ENCODE measurements at regions not wholly inside any gene's neighbourhood (a gene's known extent, or its start where the extent isn't known, plus 50 kb on each side); places are given as distances from the start of the nearest gene placed in this dataset.

- RAD21 ChIA-PET (ENCODE audit: low non-redundant PET in 1 of 2, low total read pairs in 2 of 2, uncharacterized antibody in 2 of 2, unreplicated experiment in 2 of 2), result no interaction called here
- intact Hi-C loops (cut with micrococcal nuclease), result no loop called here
Measured at GRCh38 chr4:152132776-152133175, 372.0 kb upstream of the GATB start.

More at GRCh38 chr4:152132776-152133175, 372.0 kb upstream of the GATB start:
- no peaks in the 10 kb centered on the region for H3K4me1 ChIP-seq (ENCODE audit: control insufficient read depth in 1 of 2, insufficient read depth in 2 of 2, low read length in 2 of 2)
- no peaks in the 10 kb centered on the region for H3K79me2 ChIP-seq (ENCODE audit: insufficient read depth, low read length)
- no peaks in the 10 kb centered on the region for H3K36me3 ChIP-seq (ENCODE audit: control insufficient read depth in 1 of 2, insufficient read depth in 2 of 2, low read length in 2 of 2)
- H3K9ac ChIP-seq (ENCODE audit: low read length), result no peak overlapping the region
- H2AFZ ChIP-seq (ENCODE audit: low read depth, low read length, poor library complexity, severe bottlenecking), result no peak overlapping the region
- no peaks in the 10 kb centered on the region for H4K20me1 ChIP-seq (ENCODE audit: insufficient read depth)
- BruUV-seq (replicated peaks), result no TSS peak
- no peak overlapping the region for H3K4me2 ChIP-seq (ENCODE audit: low read length)
- POLR2A ChIA-PET, result no interaction called here
- no peak overlapping the region for H3K27ac ChIP-seq (ENCODE audit: low read depth, low read length)
- H3K4me3 ChIP-seq (replicated peaks in 1 of 2; ENCODE audit: low read depth in 1 of 2, low read length in 2 of 2), result no peak overlapping the region
- no peaks in the 10 kb centered on the region; the same call in 1 of the 2 replicates for H3K9me2 ChIP-seq (ENCODE audit: insufficient read depth)
- no peaks in the 10 kb centered on the region for H3K27me3 ChIP-seq (ENCODE audit: insufficient read depth, low read length)
- ATAC-seq, result no peak
- H3K9me3 ChIP-seq (ENCODE audit: control insufficient read depth in 1 of 2, insufficient read depth in 1 of 2, low read depth in 1 of 2, low read length in 2 of 2), result no peaks in the 10 kb centered on the region
- no peak for DNase-seq (ENCODE audit: low read depth, low spot score)
- no peak for TF ChIP-seq FOSL1 (IDR thresholded peaks at IDR 0.05; ENCODE audit: low read depth)
- TF ChIP-seq POLR2AphosphoS5 (IDR thresholded peaks at IDR 0.05; ENCODE audit: low read depth, low read length), result no peak
- TF ChIP-seq SIN3A (IDR thresholded peaks at IDR 0.05; ENCODE audit: low read depth), result no peak
- no peak for TF ChIP-seq YY1 (IDR thresholded peaks at IDR 0.05; ENCODE audit: extremely low read depth, insufficient replicate concordance, low read depth, low read length)
- TF ChIP-seq EZH2 (IDR thresholded peaks at IDR 0.05), result no peak
- TF ChIP-seq ZFX (IDR thresholded peaks at IDR 0.05), result no peak
- TF ChIP-seq CEBPB (IDR thresholded peaks at IDR 0.05; ENCODE audit: low read depth), result no peak
- no peak for TF ChIP-seq SP1 (IDR thresholded peaks at IDR 0.05; ENCODE audit: low read depth)
- TF ChIP-seq CTCF (IDR thresholded peaks at IDR 0.05 in 2 of 3, conservative IDR thresholded peaks at IDR 0.05 in 1 of 3; ENCODE audit: borderline replicate concordance in 1 of 3, insufficient read depth in 1 of 3, low read depth in 2 of 3, low read length in 2 of 3), result no peak
- TF ChIP-seq SRF (IDR thresholded peaks at IDR 0.05; ENCODE audit: low read depth), result no peak
- no peak for TF ChIP-seq ELF1 (IDR thresholded peaks at IDR 0.05; ENCODE audit: borderline replicate concordance, low read depth)
- TF ChIP-seq TCF7L2 (IDR thresholded peaks at IDR 0.05; ENCODE audit: borderline replicate concordance, extremely low read depth, insufficient read depth, insufficient read length), result no peak
- no peak for TF ChIP-seq EZH2phosphoT487 (IDR thresholded peaks at IDR 0.05; ENCODE audit: borderline replicate concordance)
- CTCF ChIA-PET, result no interaction called here
